NCI-H1930 (cell line): ENCODE measurements at regions not wholly inside any gene's neighbourhood (a gene's known extent, or its start where the extent isn't known, plus 50 kb on each side); places are given as distances from the start of the nearest gene placed in this dataset.
"Not testable (repeated sequence)": the region's sequence is repeated elsewhere in the genome, so short reads cannot be mapped to it uniquely, and the experiment has no call there.

Experiments
- DNase-seq, 2 experiments: peaks; one replicate each; lab custom pipeline; 2025; lab: John Stamatoyannopoulos, UW

GRCh38 chr1:229710746-229711145 lies 84.7 kb downstream of the URB2 start:
- no peak for DNase-seq

DNA sequence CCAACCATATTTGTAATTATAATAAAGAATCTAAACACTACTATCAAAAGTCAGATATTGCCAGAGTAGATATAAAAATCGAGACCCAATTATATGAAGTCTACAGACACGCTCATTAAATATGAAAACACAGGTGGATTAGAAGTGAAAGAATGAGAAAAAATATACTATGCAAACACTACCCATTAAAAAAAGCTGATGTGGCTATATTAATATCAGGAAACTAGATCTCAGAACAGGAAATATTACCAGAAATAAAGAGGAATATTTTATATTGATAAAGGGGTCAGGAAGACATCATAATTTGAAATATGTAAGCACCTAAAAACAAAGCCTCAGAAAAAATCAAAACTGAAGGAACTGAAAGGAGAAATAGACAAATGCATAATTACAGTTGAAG lies 88.3 kb downstream of the URB2 start:
- no peak for DNase-seq

DNA sequence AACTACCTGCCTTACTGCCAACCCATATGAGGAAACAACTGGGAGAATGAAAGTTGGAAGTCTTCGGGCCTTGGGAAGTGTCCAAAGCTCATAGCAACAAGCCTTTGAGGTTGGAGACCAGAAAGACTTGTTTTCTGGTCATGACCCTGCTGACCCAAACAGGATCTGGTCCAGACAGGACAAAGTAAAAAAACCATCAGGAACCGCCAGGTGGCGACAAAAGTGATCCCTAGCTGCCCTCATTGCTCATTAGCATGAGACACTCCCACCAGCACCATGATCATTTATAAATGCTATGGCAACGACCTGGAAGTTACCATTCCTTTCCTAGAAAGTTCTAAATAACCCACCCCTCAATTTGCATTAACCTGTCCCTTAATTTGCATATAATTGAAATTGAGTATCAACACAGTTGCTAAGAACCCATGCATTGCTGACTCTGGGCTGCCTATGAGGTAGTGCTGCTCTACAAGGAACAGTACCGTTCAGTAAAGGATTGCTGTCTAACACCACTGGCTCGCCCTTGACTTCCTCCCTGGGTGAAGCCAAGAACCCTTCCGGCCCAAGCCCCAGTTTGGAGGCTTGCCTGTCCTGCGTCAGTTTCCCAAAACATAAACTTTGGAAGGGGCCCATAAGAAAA lies 89.0 kb downstream of the URB2 start:
- DNase-seq = no peak

- no peak for DNase-seq
These were observed 90.0 kb downstream of the URB2 start for GRCh38 chr1:229716069-229716468.

DNA sequence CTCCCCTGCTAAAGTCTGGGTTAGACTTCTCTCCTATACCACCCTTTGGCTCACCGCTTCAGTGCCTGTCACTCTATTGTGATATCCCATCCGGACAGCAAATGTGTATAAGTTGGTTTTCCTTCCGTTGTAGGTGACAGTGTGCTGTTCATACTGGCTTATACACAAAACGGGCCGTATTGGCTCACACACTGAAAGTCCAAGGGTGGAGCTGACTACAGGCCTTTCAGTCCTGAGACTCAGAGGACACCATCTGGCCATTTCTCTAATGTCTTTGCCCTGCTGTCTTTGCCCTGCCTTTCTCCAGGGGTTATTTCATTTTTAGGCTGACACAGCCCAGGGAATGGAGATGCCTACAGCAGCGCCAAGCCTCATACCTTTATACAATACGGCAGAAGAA lies 90.7 kb downstream of the URB2 start:
- no peak for DNase-seq

DNA sequence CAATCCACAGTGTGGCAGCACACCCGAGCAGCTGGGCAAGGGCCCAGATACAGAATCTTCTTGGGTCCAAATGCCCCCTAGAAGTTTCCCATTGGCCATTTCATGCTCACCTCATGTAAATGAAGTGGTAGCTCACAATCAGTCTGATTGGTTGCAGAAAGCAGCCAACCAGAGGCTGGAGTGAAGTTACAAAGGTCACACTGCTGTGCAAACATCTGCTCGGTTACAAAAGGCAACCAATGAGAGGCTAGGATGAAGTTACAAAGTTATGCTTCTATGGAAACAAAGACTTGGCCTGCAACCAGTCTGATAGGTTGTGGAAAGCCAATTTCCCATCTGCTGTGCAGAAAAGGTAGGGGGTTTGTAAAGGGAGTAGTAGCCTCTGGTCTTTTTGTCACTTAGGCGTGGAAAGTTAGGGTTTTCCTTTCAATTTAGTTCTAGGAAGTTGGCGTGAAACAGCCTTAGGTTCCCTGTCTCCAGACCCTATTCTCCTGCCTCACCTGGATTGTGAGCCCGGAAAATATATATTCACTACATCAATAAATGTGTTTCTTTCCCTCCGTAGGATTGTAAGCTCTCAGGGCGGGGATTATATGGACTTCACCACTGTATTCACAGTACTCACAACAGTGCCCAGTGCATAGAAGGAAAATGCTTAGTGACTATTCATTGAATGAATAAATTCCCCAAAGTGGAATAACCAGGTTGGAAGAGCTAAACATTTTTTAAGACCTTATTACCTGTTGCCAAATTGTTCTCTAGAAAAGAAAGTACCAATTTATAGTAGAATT lies 91.9 kb downstream of the URB2 start:
- no peak for DNase-seq

- DNase-seq = no peak
These were observed 100.0 kb downstream of the URB2 start for GRCh38 chr1:229726061-229726460.

- DNase-seq = no peak
These were observed 103.9 kb downstream of the URB2 start for GRCh38 chr1:229729916-229730315.

- DNase-seq = no peak
These were observed 104.5 kb downstream of the URB2 start for GRCh38 chr1:229730573-229730972.

DNA sequence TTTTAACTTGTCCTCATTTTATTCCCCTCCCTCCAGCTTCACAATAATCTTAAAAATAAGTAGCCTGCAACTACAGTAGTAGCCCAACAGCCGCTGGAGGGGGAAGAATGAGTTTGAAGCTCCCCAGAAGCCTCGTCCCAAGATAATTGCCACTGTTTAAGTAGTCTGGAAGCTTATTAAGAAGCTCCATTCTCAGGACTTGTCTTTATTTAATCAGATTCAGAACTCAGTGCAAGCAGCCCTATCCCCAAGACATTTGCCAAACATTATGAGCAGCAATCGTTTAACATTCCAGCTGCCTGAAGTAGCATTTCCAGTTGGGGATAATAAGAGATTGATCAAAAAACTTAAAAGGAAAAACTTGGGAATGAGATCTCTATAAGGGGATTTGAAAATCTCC lies 106.0 kb downstream of the URB2 start:
- no peak for DNase-seq

GRCh38 chr1:229736376-229736775 lies 110.3 kb downstream of the URB2 start:
- DNase-seq = no peak

GRCh38 chr1:229742614-229743013 lies 116.6 kb downstream of the URB2 start:
- not testable (repeated sequence) for DNase-seq

GRCh38 chr1:229749992-229750391 lies 123.9 kb downstream of the URB2 start:
- no peak for DNase-seq

GRCh38 chr1:229751610-229752009 lies 125.6 kb downstream of the URB2 start:
- DNase-seq = no peak

- DNase-seq = no peak
These were observed 126.6 kb downstream of the URB2 start for GRCh38 chr1:229752679-229753078.

- DNase-seq = no peak
These were observed 127.9 kb downstream of the URB2 start for GRCh38 chr1:229753764-229754551.

DNA sequence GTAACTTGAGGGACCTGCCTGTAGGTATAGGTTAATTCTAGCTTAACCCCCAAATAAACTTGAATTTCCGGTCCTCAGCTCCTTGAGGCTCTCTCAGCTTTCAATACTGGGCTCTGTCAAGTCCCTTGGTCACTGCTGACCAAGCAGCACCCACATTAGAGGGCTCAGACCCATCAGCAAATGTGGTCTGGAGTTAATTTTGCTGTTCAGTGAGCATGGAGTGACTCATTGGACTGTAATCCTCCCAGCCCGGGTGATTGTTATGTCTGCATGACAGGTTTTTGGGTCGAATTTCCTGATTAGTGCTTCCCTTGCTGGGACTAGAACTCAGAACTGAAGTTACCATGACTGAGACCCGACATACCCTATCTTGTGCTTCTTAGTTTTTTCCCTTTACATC lies 130.6 kb downstream of the URB2 start:
- no peak for DNase-seq

- no peak for DNase-seq
These were observed 131.2 kb downstream of the URB2 start for GRCh38 chr1:229757226-229757625.

DNA sequence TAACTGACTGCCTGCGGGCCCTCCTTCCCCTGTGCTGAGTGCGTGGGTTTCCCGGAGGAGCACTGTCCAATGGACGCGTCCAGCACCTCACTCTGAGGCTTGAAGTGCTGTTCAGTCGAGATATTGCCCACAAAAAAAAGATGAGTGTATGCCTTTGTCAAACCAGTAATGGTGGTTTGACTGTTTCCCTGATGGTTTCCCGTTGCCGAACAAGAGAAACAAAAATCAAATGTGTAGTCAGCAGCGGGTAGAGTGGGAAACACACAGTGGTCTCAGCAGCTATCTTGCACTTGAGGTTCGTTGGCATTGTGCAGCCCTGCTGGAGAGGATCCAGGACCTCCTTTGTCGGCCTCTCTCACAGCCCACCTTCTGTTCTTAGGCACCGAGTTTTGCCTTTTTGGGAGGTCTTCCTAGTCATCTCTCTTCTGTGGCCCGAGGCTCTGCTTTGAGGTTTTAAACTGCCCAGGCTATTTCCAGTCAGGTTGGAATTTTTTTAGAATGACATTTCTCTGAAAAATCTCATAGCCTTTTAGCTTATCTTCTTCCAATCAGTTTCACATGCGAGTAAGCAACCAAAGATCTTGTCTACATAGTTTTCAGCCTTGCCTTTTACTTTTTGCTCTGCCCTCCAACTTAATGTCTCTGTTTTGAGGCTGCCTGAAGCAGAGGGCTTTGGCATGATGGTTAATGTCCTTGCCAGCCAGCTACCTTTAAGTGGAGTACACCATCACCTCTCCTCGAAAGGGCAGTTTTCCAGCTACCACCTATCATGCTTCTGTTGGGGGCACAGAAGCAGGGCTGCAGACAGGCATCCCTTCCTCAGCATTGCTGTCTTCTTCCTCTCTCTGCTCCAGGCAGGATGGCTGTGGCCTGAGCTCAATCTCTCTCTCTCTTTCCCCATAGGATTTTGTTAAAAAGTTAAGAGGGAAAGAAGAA lies 132.3 kb downstream of the URB2 start:
- no peak for DNase-seq

GRCh38 chr1:229759037-229759435 lies 133.0 kb downstream of the URB2 start:
- no peak for DNase-seq

DNA sequence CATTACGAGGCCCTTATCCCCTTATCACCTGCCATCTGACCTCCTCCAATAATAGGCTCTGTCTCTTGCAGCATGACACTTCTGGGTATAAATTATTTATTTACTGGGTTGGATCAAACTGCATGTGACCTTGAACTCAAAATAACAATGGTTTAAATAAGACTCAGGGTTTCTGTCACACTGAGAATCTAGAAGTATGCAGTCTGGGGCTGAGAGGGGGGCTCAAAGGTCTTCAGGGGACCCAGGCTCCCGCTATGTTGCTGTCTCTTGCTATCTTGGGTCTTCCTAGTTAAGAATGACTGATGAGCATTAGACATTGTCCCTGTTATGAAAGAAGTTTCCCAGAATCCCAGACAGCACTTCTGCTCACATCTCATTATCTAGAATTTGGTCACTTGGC lies 133.5 kb downstream of the URB2 start:
- no peak for DNase-seq

- no peak for DNase-seq
These were observed 134.5 kb downstream of the URB2 start for GRCh38 chr1:229760478-229760996.
